GM12865 (cell line): ENCODE measurements at regions not wholly inside any gene's neighbourhood (a gene's known extent, or its start where the extent isn't known, plus 50 kb on each side); places are given as distances from the start of the nearest gene placed in this dataset.

ENCODE experiments used
- DNase-seq: peaks from one replicate; pipeline ENCODE4 v3.0.0; 2010; ENCODE audit warnings: low read depth
- H3K4me3 ChIP-seq: 2 replicates; pipeline ENCODE4 v1.5.1; 2011; ENCODE audit warnings: mild to moderate bottlenecking, low read depth, low read length, control low read depth
- CTCF ChIP-seq: IDR thresholded peaks from 2 replicates; pipeline ENCODE4 v1.5.1; 2011; ENCODE audit warnings: low read length, control low read depth, low read depth, inconsistent platforms; ENCODE audit not compliant: insufficient read depth; ENCODE audit errors: missing control alignments

- no peak for DNase-seq
- no peak for TF ChIP-seq CTCF
- no peak overlapping the region for H3K4me3 ChIP-seq
Measured at GRCh38 chr6:90793771-90794170, 206.9 kb upstream of the MAP3K7 start.

GRCh38 chr6:90790696-90791095, 203.8 kb upstream of the MAP3K7 start:
- no peak overlapping the region for H3K4me3 ChIP-seq
- DNase-seq: no peak
- no peak for TF ChIP-seq CTCF

- TF ChIP-seq CTCF: no peak
- no peak for DNase-seq
- no peak overlapping the region for H3K4me3 ChIP-seq
Measured at GRCh38 chr6:90790058-90790457, 203.2 kb upstream of the MAP3K7 start.

GRCh38 chr6:90788781-90789180, 201.9 kb upstream of the MAP3K7 start:
- no peak for TF ChIP-seq CTCF
- DNase-seq: no peak
- H3K4me3 ChIP-seq: no peak overlapping the region

- H3K4me3 ChIP-seq: no peak overlapping the region
- DNase-seq: no peak
- TF ChIP-seq CTCF: no peak
Measured at GRCh38 chr6:90787446-90787845, 200.6 kb upstream of the MAP3K7 start.

GRCh38 chr6:90780778-90781177, 193.9 kb upstream of the MAP3K7 start:
- no peak for DNase-seq
- H3K4me3 ChIP-seq: no peak overlapping the region
- TF ChIP-seq CTCF: no peak

- H3K4me3 ChIP-seq: no peak overlapping the region
- TF ChIP-seq CTCF: no peak
- DNase-seq: no peak
Measured at GRCh38 chr6:90780141-90780540, 193.3 kb upstream of the MAP3K7 start.
